GM23338 (cell line): ENCODE measurements at regions not wholly inside any gene's neighbourhood (a gene's known extent, or its start where the extent isn't known, plus 50 kb on each side); places are given as distances from the start of the nearest gene placed in this dataset.

Experiments used
- CREB1 ChIP-seq: fragments of 250-450 bp; sonication (Bioruptor Pico); IDR thresholded peaks from 2 replicates; pipeline ENCODE4 v1.5.0; 2020; ENCODE audit warnings: low read depth, mild to moderate bottlenecking, moderate library complexity
- CTCF ChIP-seq, 2 experiments: fragments of 200-600 bp in 1 of 2; sonication (generic) in 1 of 2; conservative IDR thresholded peaks; 2 replicates each; pipeline versions ENCODE4 v1.5.1 to v1.6.1; 2016 to 2017; ENCODE audit warnings: antibody characterized with exemption in 2 of 2, low read depth in 2 of 2, mild to moderate bottlenecking in 2 of 2, moderate library complexity in 1 of 2
- EZH2 ChIP-seq: fragments of 200-600 bp; sonication (generic); IDR thresholded peaks from one replicate; pipeline ENCODE4 v1.8.0; 2017; ENCODE audit warnings: antibody characterized with exemption, mild to moderate bottlenecking, low read depth; ENCODE audit not compliant: unreplicated experiment
- EZH2phosphoT487 ChIP-seq: fragments of 200-600 bp; sonication (generic); IDR thresholded peaks from one replicate; pipeline ENCODE4 v1.8.1; 2018; ENCODE audit warnings: antibody characterized with exemption; ENCODE audit not compliant: unreplicated experiment
- NANOG ChIP-seq: IDR thresholded peaks from 2 replicates; pipeline ENCODE4 v1.6.1; 2016; ENCODE audit warnings: antibody characterized with exemption, borderline replicate concordance
- POLR2AphosphoS5 ChIP-seq: IDR thresholded peaks from 2 replicates; pipeline ENCODE4 v1.6.1; 2016; ENCODE audit warnings: antibody characterized with exemption, low read depth
- REST ChIP-seq: IDR thresholded peaks from one replicate; pipeline ENCODE4 v1.6.1; 2018; ENCODE audit warnings: antibody characterized with exemption; ENCODE audit not compliant: unreplicated experiment
- STAT1 ChIP-seq: IDR thresholded peaks from one replicate; pipeline ENCODE4 v1.6.1; 2016; ENCODE audit warnings: antibody characterized with exemption; ENCODE audit not compliant: unreplicated experiment

GRCh38 chr4:151830168-151830567 lies 69.4 kb upstream of the GATB start:
- TF ChIP-seq EZH2, result no peak
- TF ChIP-seq CTCF (conservative IDR thresholded peaks at IDR 0.05; ENCODE audit: low read depth in 2 of 2), result no peak
- TF ChIP-seq REST, result no peak
- TF ChIP-seq POLR2AphosphoS5, result no peak
- no peak for TF ChIP-seq EZH2phosphoT487
- no peak for TF ChIP-seq CREB1 (CRISPR knock-in tag)
- TF ChIP-seq NANOG, result no peak
- no peak for TF ChIP-seq STAT1
